K562 (cell line): ENCODE measurements at regions not wholly inside any gene's neighbourhood (a gene's known extent, or its start where the extent isn't known, plus 50 kb on each side); places are given as distances from the start of the nearest gene placed in this dataset.
A peak's percentile ranks its signal among the peaks of the same experiment; 100 is the strongest.

ENCODE experiments used
- CBX3 ChIP-seq, 2 experiments: IDR thresholded peaks; 1 replicate in 1 of 2; 2 replicates in 1 of 2; pipeline ENCODE4 v1.6.1; 2012; ENCODE audit warnings: inconsistent platforms in 2 of 2, low read length in 2 of 2, borderline replicate concordance in 1 of 2, control low read depth in 1 of 2
- E2F6 ChIP-seq, 2 experiments: IDR thresholded peaks; 2 replicates each; pipeline ENCODE4 v1.6.1; 2011; ENCODE audit warnings: borderline replicate concordance in 1 of 2, control low read depth in 1 of 2, low read depth in 1 of 2, low read length in 1 of 2, mild to moderate bottlenecking in 1 of 2, mixed read lengths in 1 of 2, moderate library complexity in 1 of 2; ENCODE audit not compliant: insufficient read depth in 1 of 2, insufficient read length in 1 of 2, poor library complexity in 1 of 2, severe bottlenecking in 1 of 2; ENCODE audit errors: extremely low read depth in 1 of 2
- FOXO4 ChIP-seq: fragments of 450-650 bp; formaldehyde crosslinking; IDR thresholded peaks from 2 replicates; pipeline ENCODE4 v1.4.0; 2020; ENCODE audit warnings: mild to moderate bottlenecking, moderate library complexity
- HIVEP1 ChIP-seq: fragments of 250-450 bp; sonication (Bioruptor Pico); IDR thresholded peaks from 2 replicates; pipeline ENCODE4 v1.4.0; 2020; ENCODE audit warnings: mild to moderate bottlenecking
- JUND ChIP-seq, 2 experiments: IDR thresholded peaks; 2 replicates in 1 of 2; 3 replicates in 1 of 2; pipeline ENCODE4 v1.6.1; 2011; ENCODE audit warnings: borderline replicate concordance in 2 of 2, low read depth in 2 of 2, low read length in 2 of 2, improper control_type of control experiment in 1 of 2, missing biosample characterization in 1 of 2, missing genetic modification characterization in 1 of 2, missing genetic modification reagents in 1 of 2
- KLF10 ChIP-seq: fragments of 250-450 bp; sonication (Bioruptor Pico); IDR thresholded peaks from 2 replicates; pipeline ENCODE4 v1.6.1; 2021; ENCODE audit warnings: matching md5 sums
- NFIC ChIP-seq: fragments of 450-650 bp; IDR thresholded peaks from 2 replicates; pipeline ENCODE4 v1.6.1; 2017; ENCODE audit warnings: mild to moderate bottlenecking, inconsistent platforms
- NR4A1 ChIP-seq, 2 experiments: fragments of 250-450 bp in 1 of 2; fragments of 450-650 bp in 1 of 2; sonication (Bioruptor Pico) in 1 of 2; IDR thresholded peaks; 2 replicates each; pipeline versions ENCODE4 v1.4.0 to v1.6.1; 2016 to 2020; ENCODE audit warnings: mild to moderate bottlenecking in 2 of 2, missing compliant biosample characterization in 1 of 2, missing genetic modification characterization in 1 of 2, moderate library complexity in 1 of 2
- PBX2 ChIP-seq, 2 experiments: IDR thresholded peaks in 1 of 2; conservative IDR thresholded peaks in 1 of 2; 2 replicates each; pipeline ENCODE4 v1.6.1; 2016; ENCODE audit warnings: low read depth in 2 of 2, mild to moderate bottlenecking in 1 of 2, missing compliant biosample characterization in 1 of 2, missing genetic modification characterization in 1 of 2, moderate library complexity in 1 of 2
- TEAD2 ChIP-seq: fragments of 450-650 bp; IDR thresholded peaks from 2 replicates; pipeline ENCODE4 v1.6.1; 2016; ENCODE audit warnings: missing genetic modification characterization, control low read depth, missing compliant biosample characterization
- TOE1 ChIP-seq, 2 experiments: fragments of 450-650 bp in 1 of 2; sonication (generic) in 1 of 2; formaldehyde crosslinking in 1 of 2; IDR thresholded peaks; 2 replicates each; pipeline versions ENCODE4 v1.7.1 to v1.8.0; 2016 to 2022; ENCODE audit warnings: borderline replicate concordance in 2 of 2, mild to moderate bottlenecking in 2 of 2, antibody characterized with exemption in 1 of 2, inconsistent platforms in 1 of 2, low read depth in 1 of 2, missing genetic modification reagents in 1 of 2, moderate library complexity in 1 of 2
- ZBTB8A ChIP-seq: fragments of 450-650 bp; IDR thresholded peaks from 2 replicates; pipeline ENCODE4 v1.6.1; 2018; ENCODE audit warnings: mild to moderate bottlenecking, moderate library complexity; ENCODE audit not compliant: partially characterized antibody
- ZNF431 ChIP-seq: sonication (generic); formaldehyde crosslinking; IDR thresholded peaks from 2 replicates; pipeline ENCODE4 v1.8.0; 2022; ENCODE audit warnings: mild to moderate bottlenecking, missing genetic modification reagents
- TF ChIP-seq, protein P1 (sequence below): sonication (generic); formaldehyde crosslinking; IDR thresholded peaks from 2 replicates; pipeline ENCODE4 v1.8.1; 2022; ENCODE audit warnings: missing genetic modification reagents
- TF ChIP-seq, protein P2 (sequence below): conservative IDR thresholded peaks from 2 replicates; pipeline ENCODE4 v1.6.1; 2011; ENCODE audit warnings: low read depth, mild to moderate bottlenecking, low read length; ENCODE audit not compliant: control insufficient read depth

DNA sequence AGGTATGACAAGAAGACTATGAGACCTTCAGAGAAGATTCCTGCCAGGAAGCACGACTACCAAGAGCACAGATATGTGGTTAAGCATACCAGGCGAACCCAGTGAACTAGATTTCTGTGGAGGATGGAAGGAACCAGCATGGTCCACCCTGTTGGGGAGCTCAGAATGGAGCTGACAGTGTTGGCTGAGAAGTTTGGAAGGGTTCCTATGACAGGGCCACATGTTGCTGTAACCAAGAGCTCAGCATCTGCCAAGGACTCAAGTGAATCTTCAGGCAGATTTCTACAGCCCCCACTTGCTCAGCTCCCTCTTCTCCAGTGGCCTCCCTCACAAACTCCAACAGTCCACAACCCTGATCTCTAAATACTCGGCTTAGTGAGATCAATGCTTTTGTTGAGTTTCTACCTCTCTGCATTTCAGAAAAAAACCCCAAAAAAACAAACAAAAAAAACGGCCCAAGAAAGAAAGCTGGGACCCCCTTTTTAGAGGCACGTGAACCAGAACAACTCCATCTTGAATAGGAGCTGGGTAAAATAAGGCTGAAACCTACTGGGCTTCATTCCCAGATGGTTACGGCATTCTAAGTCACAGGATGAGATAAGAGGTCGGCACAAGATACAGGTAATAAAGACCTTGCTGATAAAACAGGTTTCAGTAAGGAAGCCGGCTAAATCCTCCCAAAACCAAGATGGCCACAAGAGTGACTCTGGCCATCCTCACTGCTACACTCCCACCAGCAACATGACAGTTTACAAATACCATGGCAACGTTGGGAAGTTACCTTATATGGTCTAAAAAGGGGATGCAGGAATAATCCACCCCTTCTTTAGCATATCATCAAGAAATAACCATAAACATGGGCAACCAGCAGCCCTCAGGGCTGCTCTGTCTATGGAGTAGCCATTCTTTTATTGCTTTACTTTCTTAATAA is 691.1 kb downstream of the UQCRFS1 start (continued):
- TF ChIP-seq NFIC (no peak), JUND (IDR thresholded peaks at IDR 0.05; ENCODE audit: borderline replicate concordance, low read depth, low read length) (no peak), JUND (tag; IDR thresholded peaks at IDR 0.05; ENCODE audit: borderline replicate concordance, low read depth, low read length) (no peak), FOXO4 (CRISPR knock-in tag) (0 out of 2 replicates have a peak, but pooled peaks have one; percentile 67), TEAD2 (tag) (peak; percentile 81), E2F6 (IDR thresholded peaks at IDR 0.05; ENCODE audit: borderline replicate concordance in 1 of 2, extremely low read depth in 1 of 2, insufficient read depth in 1 of 2, insufficient read length in 1 of 2, low read depth in 1 of 2, low read length in 1 of 2, poor library complexity in 1 of 2, severe bottlenecking in 1 of 2) (no peak), ZNF431 (no peak), KLF10 (CRISPR knock-in tag) (no peak), PBX2 (CRISPR knock-in tag; IDR thresholded peaks at IDR 0.05; ENCODE audit: low read depth) (no peak), PBX2 (tag; conservative IDR thresholded peaks at IDR 0.05; ENCODE audit: low read depth) (0 out of 2 replicates have a peak, but pooled peaks have one; percentile 52), TOE1 (IDR thresholded peaks at IDR 0.05; ENCODE audit: borderline replicate concordance) (no peak), TOE1 (CRISPR knock-in tag; IDR thresholded peaks at IDR 0.05; ENCODE audit: borderline replicate concordance, low read depth) (no peak), NR4A1 (CRISPR knock-in tag; IDR thresholded peaks at IDR 0.05) (no peak), NR4A1 (tag; IDR thresholded peaks at IDR 0.05) (peak; percentile 75; the same call in 1 of the 2 replicates), ZBTB8A (no peak), CBX3 (IDR thresholded peaks at IDR 0.05; ENCODE audit: borderline replicate concordance in 1 of 2, low read length in 2 of 2) (no peak), HIVEP1 (CRISPR knock-in tag) (peak; percentile 64; the same call in 1 of the 2 replicates)
- TF ChIP-seq, protein P1, sequence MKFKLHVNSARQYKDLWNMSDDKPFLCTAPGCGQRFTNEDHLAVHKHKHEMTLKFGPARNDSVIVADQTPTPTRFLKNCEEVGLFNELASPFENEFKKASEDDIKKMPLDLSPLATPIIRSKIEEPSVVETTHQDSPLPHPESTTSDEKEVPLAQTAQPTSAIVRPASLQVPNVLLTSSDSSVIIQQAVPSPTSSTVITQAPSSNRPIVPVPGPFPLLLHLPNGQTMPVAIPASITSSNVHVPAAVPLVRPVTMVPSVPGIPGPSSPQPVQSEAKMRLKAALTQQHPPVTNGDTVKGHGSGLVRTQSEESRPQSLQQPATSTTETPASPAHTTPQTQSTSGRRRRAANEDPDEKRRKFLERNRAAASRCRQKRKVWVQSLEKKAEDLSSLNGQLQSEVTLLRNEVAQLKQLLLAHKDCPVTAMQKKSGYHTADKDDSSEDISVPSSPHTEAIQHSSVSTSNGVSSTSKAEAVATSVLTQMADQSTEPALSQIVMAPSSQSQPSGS (CRISPR knock-in tag): no peak
- TF ChIP-seq, protein P2, sequence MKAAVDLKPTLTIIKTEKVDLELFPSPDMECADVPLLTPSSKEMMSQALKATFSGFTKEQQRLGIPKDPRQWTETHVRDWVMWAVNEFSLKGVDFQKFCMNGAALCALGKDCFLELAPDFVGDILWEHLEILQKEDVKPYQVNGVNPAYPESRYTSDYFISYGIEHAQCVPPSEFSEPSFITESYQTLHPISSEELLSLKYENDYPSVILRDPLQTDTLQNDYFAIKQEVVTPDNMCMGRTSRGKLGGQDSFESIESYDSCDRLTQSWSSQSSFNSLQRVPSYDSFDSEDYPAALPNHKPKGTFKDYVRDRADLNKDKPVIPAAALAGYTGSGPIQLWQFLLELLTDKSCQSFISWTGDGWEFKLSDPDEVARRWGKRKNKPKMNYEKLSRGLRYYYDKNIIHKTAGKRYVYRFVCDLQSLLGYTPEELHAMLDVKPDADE: no peak
